Muscle layer of duodenum (tissue), 2 donors: ENCODE measurements at regions not wholly inside any gene's neighbourhood (a gene's known extent, or its start where the extent isn't known, plus 50 kb on each side); places are given as distances from the start of the nearest gene placed in this dataset.

Source experiments
- H3K27ac ChIP-seq: one replicate; pipeline ENCODE4 v1.7.0; 2013; ENCODE audit warnings: mild to moderate bottlenecking, low read length
- H3K27me3 ChIP-seq: one replicate; pipeline ENCODE4 v1.7.0; 2013; ENCODE audit warnings: low read depth, mild to moderate bottlenecking, control low read depth, low read length
- H3K36me3 ChIP-seq, 2 donors: one replicate each; pipeline ENCODE4 v1.7.0; 2013; ENCODE audit warnings: low read length in 2 of 2, control low read depth in 1 of 2, mild to moderate bottlenecking in 1 of 2; ENCODE audit not compliant: insufficient read depth in 2 of 2, control insufficient read depth in 1 of 2
- H3K4me1 ChIP-seq, 2 donors: one replicate each; pipeline ENCODE4 v1.7.0; 2013; ENCODE audit warnings: low read length in 2 of 2, mild to moderate bottlenecking in 2 of 2, control low read depth in 1 of 2, moderate library complexity in 1 of 2; ENCODE audit not compliant: insufficient read depth in 2 of 2, control insufficient read depth in 1 of 2
- H3K4me3 ChIP-seq, 2 donors: one replicate each; pipeline ENCODE4 v1.7.0; 2013; ENCODE audit warnings: low read length in 2 of 2, low read depth in 1 of 2, mild to moderate bottlenecking in 1 of 2
- H3K9me3 ChIP-seq, 2 donors: one replicate each; pipeline ENCODE4 v1.7.0; 2013; ENCODE audit warnings: low read length in 2 of 2, control low read depth in 1 of 2, mild to moderate bottlenecking in 1 of 2; ENCODE audit not compliant: control insufficient read depth in 1 of 2
- donor health status: healthy.

GRCh38 chr6:149231778-149232177, 85.7 kb upstream of the TAB2 start:
- Histone ChIP-seq H3K27ac (no peak overlapping the region), H3K4me3 (no peak overlapping the region), H3K27me3 (no peaks in the 10 kb centered on the region), H3K36me3 (no peaks in the 10 kb centered on the region), H3K4me1 (peaks cover 3 to 23% of the 10 kb centered on the region in 2 donors), H3K9me3 (no peaks in the 10 kb centered on the region)

GRCh38 chr6:149233056-149233715, 84.3 kb upstream of the TAB2 start:
- Histone ChIP-seq H3K9me3 (no peaks in the 10 kb centered on the region), H3K27me3 (no peaks in the 10 kb centered on the region), H3K27ac (no peak overlapping the region), H3K4me1 (peaks cover 3 to 25% of the 10 kb centered on the region in 2 donors), H3K4me3 (no peak overlapping the region), H3K36me3 (no peaks in the 10 kb centered on the region)

GRCh38 chr6:149234051-149234962, 83.2 kb upstream of the TAB2 start:
- no peaks in the 10 kb centered on the region for H3K9me3 ChIP-seq
- no peak overlapping the region for H3K4me3 ChIP-seq
- H3K4me1 ChIP-seq: peaks cover 3 to 25% of the 10 kb centered on the region in 2 donors
- no peak overlapping the region for H3K27ac ChIP-seq
- H3K36me3 ChIP-seq: no peaks in the 10 kb centered on the region
- no peaks in the 10 kb centered on the region for H3K27me3 ChIP-seq

GRCh38 chr6:149235130-149235561, 82.4 kb upstream of the TAB2 start:
- Histone ChIP-seq H3K27me3 (no peaks in the 10 kb centered on the region), H3K36me3 (no peaks in the 10 kb centered on the region), H3K4me3 (no peak overlapping the region), H3K9me3 (no peaks in the 10 kb centered on the region), H3K4me1 (peaks cover 3 to 25% of the 10 kb centered on the region in 2 donors), H3K27ac (no peak overlapping the region)

- Histone ChIP-seq H3K27ac (no peak overlapping the region), H3K27me3 (no peaks in the 10 kb centered on the region), H3K4me1 (peaks cover 0 to 19% of the 10 kb centered on the region in 2 donors), H3K4me3 (no peak overlapping the region), H3K9me3 (no peaks in the 10 kb centered on the region), H3K36me3 (no peaks in the 10 kb centered on the region)
These were observed 80.9 kb upstream of the TAB2 start for GRCh38 chr6:149236589-149236988.

- H3K4me1 ChIP-seq: peaks cover 0 to 14% of the 10 kb centered on the region in 2 donors
- H3K36me3 ChIP-seq: no peaks in the 10 kb centered on the region
- no peaks in the 10 kb centered on the region for H3K27me3 ChIP-seq
- no peak overlapping the region for H3K27ac ChIP-seq
- H3K4me3 ChIP-seq: no peak overlapping the region
- H3K9me3 ChIP-seq: no peaks in the 10 kb centered on the region
These were observed 80.0 kb upstream of the TAB2 start for GRCh38 chr6:149237464-149237863.

GRCh38 chr6:149239573-149240209, 77.8 kb upstream of the TAB2 start:
- Histone ChIP-seq H3K27me3 (no peaks in the 10 kb centered on the region), H3K36me3 (no peaks in the 10 kb centered on the region), H3K27ac (no peak overlapping the region)

GRCh38 chr6:149242883-149243282, 74.6 kb upstream of the TAB2 start:
- Histone ChIP-seq H3K4me1 (no peaks in the 10 kb centered on the region), H3K36me3 (no peaks in the 10 kb centered on the region), H3K9me3 (no peaks in the 10 kb centered on the region), H3K27me3 (no peaks in the 10 kb centered on the region), H3K27ac (no peak overlapping the region), H3K4me3 (no peak overlapping the region)

More at GRCh38 chr6:149239573-149240209, 77.8 kb upstream of the TAB2 start:
- H3K9me3 ChIP-seq: no peaks in the 10 kb centered on the region
- no peak overlapping the region for H3K4me3 ChIP-seq
- H3K4me1 ChIP-seq: peaks cover 0 to 8% of the 10 kb centered on the region in 2 donors

GRCh38 chr6:149244105-149244504, 73.4 kb upstream of the TAB2 start:
- H3K27ac ChIP-seq: no peak overlapping the region
- no peak overlapping the region for H3K4me3 ChIP-seq
- H3K36me3 ChIP-seq: no peaks in the 10 kb centered on the region
- no peaks in the 10 kb centered on the region for H3K4me1 ChIP-seq
- H3K9me3 ChIP-seq: no peaks in the 10 kb centered on the region
- no peaks in the 10 kb centered on the region for H3K27me3 ChIP-seq

GRCh38 chr6:149246691-149247384, 70.7 kb upstream of the TAB2 start:
- Histone ChIP-seq H3K9me3 (no peaks in the 10 kb centered on the region), H3K27me3 (no peaks in the 10 kb centered on the region), H3K27ac (no peak overlapping the region), H3K4me3 (no peak overlapping the region), H3K4me1 (no peaks in the 10 kb centered on the region), H3K36me3 (no peaks in the 10 kb centered on the region)

- no peak overlapping the region for H3K27ac ChIP-seq
- H3K4me3 ChIP-seq: no peak overlapping the region
- H3K4me1 ChIP-seq: no peaks in the 10 kb centered on the region
- no peaks in the 10 kb centered on the region for H3K9me3 ChIP-seq
- H3K36me3 ChIP-seq: no peaks in the 10 kb centered on the region
- no peaks in the 10 kb centered on the region for H3K27me3 ChIP-seq
These were observed 70.1 kb upstream of the TAB2 start for GRCh38 chr6:149247385-149247763.
